Mesenchymal stem cell (in vitro differentiated cells and primary cell): ENCODE measurements at regions not wholly inside any gene's neighbourhood (a gene's known extent, or its start where the extent isn't known, plus 50 kb on each side); places are given as distances from the start of the nearest gene placed in this dataset.

Experiments used
- DNase-seq: peaks from one replicate; pipeline ENCODE4 v3.0.0-alpha.2; 2013
- H2AFZ ChIP-seq: one replicate; pipeline ENCODE4 v1.6.1; 2013; ENCODE audit warnings: low read depth, mild to moderate bottlenecking, control low read depth, inconsistent platforms, low read length, moderate library complexity
- H2AK5ac ChIP-seq: 2 replicates; pipeline ENCODE4 v1.6.1; 2013; ENCODE audit warnings: low read length, moderate library complexity, mild to moderate bottlenecking, inconsistent platforms; ENCODE audit not compliant: severe bottlenecking
- H2BK120ac ChIP-seq: one replicate; pipeline ENCODE4 v1.6.1; 2013; ENCODE audit warnings: low read depth, mild to moderate bottlenecking, inconsistent platforms, low read length, moderate library complexity
- H2BK12ac ChIP-seq, 2 experiments: one replicate each; pipeline ENCODE4 v1.6.1; 2013; ENCODE audit warnings: inconsistent platforms in 2 of 2, low read length in 2 of 2, mild to moderate bottlenecking in 2 of 2, moderate library complexity in 2 of 2, control low read depth in 1 of 2
- H2BK15ac ChIP-seq: one replicate; pipeline ENCODE4 v1.6.1; 2013; ENCODE audit warnings: mild to moderate bottlenecking, low read depth, inconsistent platforms; ENCODE audit not compliant: poor library complexity, severe bottlenecking
- H2BK5ac ChIP-seq: 2 replicates; pipeline ENCODE4 v1.6.1; 2013; ENCODE audit warnings: low read depth, mild to moderate bottlenecking, low read length, control low read depth, inconsistent platforms; ENCODE audit not compliant: poor library complexity, severe bottlenecking
- H3K14ac ChIP-seq, 2 experiments: one replicate each; pipeline ENCODE4 v1.6.1; 2013; ENCODE audit warnings: inconsistent platforms in 2 of 2, low read length in 2 of 2, control low read depth in 1 of 2, mild to moderate bottlenecking in 1 of 2, moderate library complexity in 1 of 2
- H3K18ac ChIP-seq, 2 experiments: one replicate each; pipeline ENCODE4 v1.6.1; 2013; ENCODE audit warnings: inconsistent platforms in 2 of 2, low read length in 2 of 2, control low read depth in 1 of 2, low read depth in 1 of 2, mild to moderate bottlenecking in 1 of 2
- H3K23ac ChIP-seq, 2 experiments: one replicate each; pipeline ENCODE4 v1.6.1; 2013; ENCODE audit warnings: inconsistent platforms in 2 of 2, low read length in 2 of 2, mild to moderate bottlenecking in 2 of 2, moderate library complexity in 2 of 2, control low read depth in 1 of 2
- H3K27ac ChIP-seq: 2 replicates; pipeline ENCODE4 v1.5.1; 2013; ENCODE audit warnings: mild to moderate bottlenecking, moderate library complexity, low read length, control low read depth, inconsistent platforms; ENCODE audit not compliant: poor library complexity, severe bottlenecking
- H3K27me3 ChIP-seq, 2 experiments: 2 replicates each; pipeline versions ENCODE4 v1.6.1 to v1.7.0; 2013; ENCODE audit warnings: low read length in 2 of 2, mild to moderate bottlenecking in 2 of 2, moderate library complexity in 2 of 2, control low read depth in 1 of 2, inconsistent platforms in 1 of 2; ENCODE audit not compliant: control insufficient read depth in 1 of 2, insufficient read depth in 1 of 2
- H3K36me3 ChIP-seq, 2 experiments: 2 replicates each; pipeline versions ENCODE4 v1.6.1 to v1.7.0; 2013; ENCODE audit warnings: low read length in 2 of 2, control low read depth in 1 of 2, inconsistent platforms in 1 of 2, low read depth in 1 of 2, mild to moderate bottlenecking in 1 of 2; ENCODE audit not compliant: insufficient read depth in 2 of 2, control insufficient read depth in 1 of 2
- H3K4ac ChIP-seq, 2 experiments: one replicate each; pipeline ENCODE4 v1.6.1; 2013; ENCODE audit warnings: inconsistent platforms in 2 of 2, low read length in 2 of 2, mild to moderate bottlenecking in 2 of 2, moderate library complexity in 2 of 2, control low read depth in 1 of 2, low read depth in 1 of 2
- H3K4me1 ChIP-seq: 2 replicates; pipeline ENCODE4 v1.6.1; 2013; ENCODE audit warnings: low read depth, low read length, control low read depth; ENCODE audit not compliant: control insufficient read depth, insufficient read depth
- H3K4me2 ChIP-seq: 2 replicates; pipeline ENCODE4 v1.6.1; 2013; ENCODE audit warnings: low read length, mild to moderate bottlenecking, inconsistent platforms; ENCODE audit not compliant: poor library complexity, severe bottlenecking
- H3K4me3 ChIP-seq, 2 experiments: 2 replicates each; pipeline versions ENCODE4 v1.5.1 to v1.7.0; 2013; ENCODE audit warnings: low read length in 2 of 2, mild to moderate bottlenecking in 2 of 2, control low read depth in 1 of 2, low read depth in 1 of 2; ENCODE audit not compliant: insufficient read depth in 1 of 2
- H3K79me1 ChIP-seq: replicated peaks from 2 replicates; pipeline ENCODE4 v1.6.1; 2013; ENCODE audit warnings: mild to moderate bottlenecking, control low read depth, low read length, inconsistent platforms; ENCODE audit not compliant: poor library complexity, severe bottlenecking
- H3K9ac ChIP-seq: 2 replicates; pipeline ENCODE4 v1.7.0; 2013; ENCODE audit warnings: mild to moderate bottlenecking, low read length, moderate library complexity
- H3K9me3 ChIP-seq: 2 replicates; pipeline ENCODE4 v1.7.0; 2013; ENCODE audit warnings: mild to moderate bottlenecking, low read length; ENCODE audit not compliant: control insufficient read depth
- H4K8ac ChIP-seq: one replicate; pipeline ENCODE4 v1.6.1; 2013; ENCODE audit warnings: inconsistent platforms, mild to moderate bottlenecking, low read length, moderate library complexity
- H4K91ac ChIP-seq: one replicate; pipeline ENCODE4 v1.6.1; 2013; ENCODE audit warnings: mild to moderate bottlenecking, low read length, inconsistent platforms
- WGBS: methylation state at CpG from one replicate; pipeline ENCODE4 v1.1.7; 2013; ENCODE audit warnings: mixed read lengths; 5-methylcytosine and 5-hydroxymethylcytosine counted together

- peaks cover 28% of the 10 kb centered on the region for H3K9me3 ChIP-seq
- no peaks in the 10 kb centered on the region for H3K36me3 ChIP-seq
- H2BK5ac ChIP-seq, result no peak overlapping the region
- whole genome bisulfite sequencing, result 97% methylated on average over 2 of the region's 3 CpGs
- no peak overlapping the region for H2AFZ ChIP-seq
- H2BK15ac ChIP-seq, result no peak overlapping the region
- H4K91ac ChIP-seq, result no peak overlapping the region
- H3K4ac ChIP-seq, result no peak overlapping the region
- H3K18ac ChIP-seq, result no peak overlapping the region
- no peak overlapping the region for H3K23ac ChIP-seq
- H3K4me1 ChIP-seq, result no peaks in the 10 kb centered on the region
- DNase-seq, result no peak
- H3K9ac ChIP-seq, result no peak overlapping the region
- no peak overlapping the region for H3K4me2 ChIP-seq
- no peak overlapping the region for H4K8ac ChIP-seq
- H3K27me3 ChIP-seq, result peaks cover 33 to 35% of the 10 kb centered on the region in 2 experiments
- no peak overlapping the region for H3K27ac ChIP-seq
- H2BK12ac ChIP-seq, result no peak overlapping the region
- no peak overlapping the region for H2BK120ac ChIP-seq
- no peak overlapping the region for H2AK5ac ChIP-seq
- H3K14ac ChIP-seq, result no peak overlapping the region
- H3K79me1 ChIP-seq, result no peaks in the 10 kb centered on the region
- H3K4me3 ChIP-seq, result no peak overlapping the region
Measured at GRCh38 chr20:37461405-37461804, 59.6 kb upstream of the NNAT start.

- Histone ChIP-seq H3K23ac (no peak overlapping the region), H3K18ac (no peak overlapping the region), H3K4me3 (no peak overlapping the region), H2BK15ac (no peak overlapping the region), H2AFZ (no peak overlapping the region), H3K4ac (no peak overlapping the region), H3K9me3 (peaks cover 9% of the 10 kb centered on the region), H4K91ac (no peak overlapping the region), H2BK12ac (no peak overlapping the region), H3K79me1 (no peaks in the 10 kb centered on the region), H3K14ac (no peak overlapping the region), H2BK120ac (no peak overlapping the region), H2AK5ac (no peak overlapping the region), H3K27ac (no peak overlapping the region), H3K9ac (no peak overlapping the region), H3K4me1 (no peaks in the 10 kb centered on the region), H2BK5ac (no peak overlapping the region), H3K4me2 (no peak overlapping the region), H3K27me3 (peaks cover 41 to 45% of the 10 kb centered on the region in 2 experiments), H4K8ac (no peak overlapping the region), H3K36me3 (no peaks in the 10 kb centered on the region)
- no peak for DNase-seq
- WGBS, result 84% methylated on average over 17 of the region's 17 CpGs
Measured at GRCh38 chr20:37463726-37464494, 57.1 kb upstream of the NNAT start.

- Histone ChIP-seq H3K79me1 (no peaks in the 10 kb centered on the region), H3K18ac (no peak overlapping the region), H2BK12ac (no peak overlapping the region), H3K4me2 (no peak overlapping the region), H3K4me3 (no peak overlapping the region), H2BK15ac (no peak overlapping the region), H2BK120ac (no peak overlapping the region), H3K36me3 (no peaks in the 10 kb centered on the region), H3K4me1 (no peaks in the 10 kb centered on the region), H4K8ac (no peak overlapping the region), H3K14ac (peak overlapping the region in 1 of 2 experiments; percentile 12), H2BK5ac (no peak overlapping the region), H2AK5ac (no peak overlapping the region), H4K91ac (no peak overlapping the region), H3K27ac (no peak overlapping the region), H3K27me3 (peaks cover 48 to 52% of the 10 kb centered on the region in 2 experiments), H3K9me3 (peaks cover 5% of the 10 kb centered on the region), H3K4ac (no peak overlapping the region), H3K9ac (no peak overlapping the region), H3K23ac (no peak overlapping the region), H2AFZ (no peak overlapping the region)
- no peak for DNase-seq
- 64% methylated on average over 5 of the region's 5 CpGs for WGBS
Measured at GRCh38 chr20:37464611-37465010, 56.4 kb upstream of the NNAT start.
